GM12865 (cell line): ENCODE measurements at regions not wholly inside any gene's neighbourhood (a gene's known extent, or its start where the extent isn't known, plus 50 kb on each side); places are given as distances from the start of the nearest gene placed in this dataset.

Experiments used
- DNase-seq: peaks from one replicate; pipeline ENCODE4 v3.0.0; 2010; ENCODE audit warnings: low read depth
- H3K4me3 ChIP-seq: 2 replicates; pipeline ENCODE4 v1.5.1; 2011; ENCODE audit warnings: mild to moderate bottlenecking, low read depth, low read length, control low read depth
- TF ChIP-seq, protein P1 (sequence below): IDR thresholded peaks from 2 replicates; pipeline ENCODE4 v1.5.1; 2011; ENCODE audit warnings: low read length, control low read depth, low read depth, inconsistent platforms; ENCODE audit not compliant: insufficient read depth; ENCODE audit errors: missing control alignments

- H3K4me3 ChIP-seq, result no peak overlapping the region
- TF ChIP-seq, protein P1, sequence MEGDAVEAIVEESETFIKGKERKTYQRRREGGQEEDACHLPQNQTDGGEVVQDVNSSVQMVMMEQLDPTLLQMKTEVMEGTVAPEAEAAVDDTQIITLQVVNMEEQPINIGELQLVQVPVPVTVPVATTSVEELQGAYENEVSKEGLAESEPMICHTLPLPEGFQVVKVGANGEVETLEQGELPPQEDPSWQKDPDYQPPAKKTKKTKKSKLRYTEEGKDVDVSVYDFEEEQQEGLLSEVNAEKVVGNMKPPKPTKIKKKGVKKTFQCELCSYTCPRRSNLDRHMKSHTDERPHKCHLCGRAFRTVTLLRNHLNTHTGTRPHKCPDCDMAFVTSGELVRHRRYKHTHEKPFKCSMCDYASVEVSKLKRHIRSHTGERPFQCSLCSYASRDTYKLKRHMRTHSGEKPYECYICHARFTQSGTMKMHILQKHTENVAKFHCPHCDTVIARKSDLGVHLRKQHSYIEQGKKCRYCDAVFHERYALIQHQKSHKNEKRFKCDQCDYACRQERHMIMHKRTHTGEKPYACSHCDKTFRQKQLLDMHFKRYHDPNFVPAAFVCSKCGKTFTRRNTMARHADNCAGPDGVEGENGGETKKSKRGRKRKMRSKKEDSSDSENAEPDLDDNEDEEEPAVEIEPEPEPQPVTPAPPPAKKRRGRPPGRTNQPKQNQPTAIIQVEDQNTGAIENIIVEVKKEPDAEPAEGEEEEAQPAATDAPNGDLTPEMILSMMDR, result no peak
- DNase-seq, result no peak
These were observed 159.8 kb downstream of the SYK start for GRCh38 chr9:90961375-90961774.

DNA sequence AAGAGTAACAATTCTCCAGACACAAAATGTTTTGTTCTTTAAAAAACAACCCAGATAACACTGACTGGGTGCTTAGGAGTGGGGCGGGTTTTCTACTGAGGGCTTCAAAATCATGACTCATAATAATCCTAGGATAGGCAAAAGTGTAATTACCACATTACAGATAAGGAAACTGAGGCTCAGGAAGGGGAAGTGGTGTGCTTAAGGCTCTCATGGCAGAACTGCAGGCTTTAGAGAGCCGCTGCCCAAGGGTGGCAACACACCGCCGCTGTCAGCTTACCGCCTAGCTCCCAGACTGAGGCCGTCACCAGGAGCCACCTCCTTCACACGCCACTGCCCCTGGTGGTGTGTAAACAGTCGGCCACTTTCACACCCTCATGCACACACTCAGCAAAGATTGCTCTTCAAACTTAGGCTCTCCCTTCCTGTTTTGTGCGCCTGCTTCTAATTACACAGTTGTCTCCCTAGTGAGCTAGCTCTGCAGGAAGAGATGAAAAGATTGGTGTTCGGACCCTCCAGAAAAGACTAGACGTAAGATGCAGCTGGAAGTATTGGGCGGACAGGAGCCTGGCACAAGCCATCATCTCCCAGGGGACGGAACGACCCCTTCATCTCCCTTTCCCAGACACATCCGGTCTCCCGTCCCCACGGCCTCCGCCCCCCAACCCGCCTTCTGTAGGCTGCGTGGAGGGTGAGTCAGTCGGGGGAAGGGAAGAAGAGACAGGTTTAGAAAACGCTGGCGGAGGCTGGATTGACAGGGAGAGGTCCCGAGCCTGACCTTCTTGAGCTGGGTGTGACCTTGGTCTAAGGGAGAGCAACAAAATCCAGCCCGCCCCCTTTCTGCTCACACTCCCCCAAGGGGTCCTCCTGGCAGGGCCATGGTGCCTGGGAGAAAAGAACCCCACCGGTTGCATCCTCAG, 162.7 kb downstream of the SYK start:
- TF ChIP-seq, protein P1, result peak; percentile 27
- no peak overlapping the region for H3K4me3 ChIP-seq
- peak; percentile 70 for DNase-seq

DNA sequence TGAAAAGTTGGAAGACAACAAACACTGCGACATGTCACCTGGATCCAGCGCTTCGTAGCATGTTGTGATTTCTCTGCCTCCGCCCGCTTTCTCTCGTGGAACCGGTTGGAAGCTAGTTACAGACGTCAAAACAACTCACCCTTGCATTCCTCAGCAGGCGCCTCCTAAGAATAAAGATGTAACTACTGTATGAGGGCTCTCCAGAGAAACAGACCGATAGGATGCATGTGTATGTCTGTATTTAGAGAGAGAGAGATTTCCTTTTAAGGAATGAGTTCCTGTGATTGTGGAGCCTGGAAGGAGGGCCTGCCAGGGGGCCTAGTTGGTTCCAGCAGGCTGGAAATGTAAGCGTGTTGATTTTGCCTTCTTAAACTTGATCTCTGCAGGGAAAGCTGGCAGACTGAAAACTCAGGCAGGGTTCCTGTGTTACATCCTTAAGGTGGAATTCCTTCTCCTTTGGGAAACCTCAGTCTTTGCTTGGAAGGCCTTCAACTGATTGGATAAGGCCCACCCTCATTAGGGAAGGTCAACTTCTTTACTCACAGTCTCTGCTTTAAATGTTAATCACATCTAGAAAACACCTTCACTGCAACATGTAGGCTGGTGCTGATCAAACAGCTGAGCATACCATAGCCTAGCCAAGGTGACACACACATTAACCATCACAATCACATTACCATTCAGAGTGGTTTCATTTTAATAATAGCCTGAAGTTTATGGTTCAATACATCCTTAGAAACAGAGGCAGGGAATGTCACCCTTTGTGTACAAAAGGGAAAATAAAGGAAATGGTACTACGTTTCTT, 163.8 kb downstream of the SYK start:
- DNase-seq, result no peak
- H3K4me3 ChIP-seq, result no peak overlapping the region
- TF ChIP-seq, protein P1, result no peak

- TF ChIP-seq, protein P1, result no peak
- H3K4me3 ChIP-seq, result no peak overlapping the region
- no peak for DNase-seq
These were observed 164.3 kb downstream of the SYK start for GRCh38 chr9:90966031-90966290.

DNA sequence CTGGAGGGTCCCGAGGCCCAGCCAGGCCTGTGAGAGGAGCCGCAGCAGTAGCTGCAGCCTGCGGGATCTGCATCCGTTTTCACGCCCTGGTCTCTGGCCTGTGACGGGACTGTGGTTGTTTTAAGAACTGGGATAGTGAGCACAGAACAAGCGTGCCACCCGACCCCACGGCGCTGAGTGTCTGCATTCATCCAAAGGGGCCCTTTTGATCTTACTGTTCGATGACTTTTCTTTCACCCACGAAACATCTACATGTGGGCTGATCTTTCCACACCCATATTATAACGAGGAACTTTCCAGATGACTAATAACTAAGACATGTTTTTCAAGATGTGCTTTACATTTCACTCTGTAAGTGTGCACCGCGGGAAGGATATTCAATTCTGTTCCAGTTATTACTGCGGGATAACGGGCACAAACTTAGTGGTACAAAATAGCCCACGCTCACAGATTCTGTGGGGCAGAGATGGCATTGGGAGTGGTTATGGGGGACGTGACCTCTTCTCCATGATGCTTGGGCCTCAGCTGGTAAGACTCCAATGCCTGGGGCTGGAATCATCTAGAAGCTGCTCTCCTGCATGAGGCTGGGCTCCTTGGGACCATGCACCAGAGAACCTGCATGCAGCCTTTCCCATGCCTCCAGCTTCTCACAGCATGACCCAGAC, 165.0 kb downstream of the SYK start:
- no peak overlapping the region for H3K4me3 ChIP-seq
- no peak for DNase-seq
- TF ChIP-seq, protein P1, result no peak

DNA sequence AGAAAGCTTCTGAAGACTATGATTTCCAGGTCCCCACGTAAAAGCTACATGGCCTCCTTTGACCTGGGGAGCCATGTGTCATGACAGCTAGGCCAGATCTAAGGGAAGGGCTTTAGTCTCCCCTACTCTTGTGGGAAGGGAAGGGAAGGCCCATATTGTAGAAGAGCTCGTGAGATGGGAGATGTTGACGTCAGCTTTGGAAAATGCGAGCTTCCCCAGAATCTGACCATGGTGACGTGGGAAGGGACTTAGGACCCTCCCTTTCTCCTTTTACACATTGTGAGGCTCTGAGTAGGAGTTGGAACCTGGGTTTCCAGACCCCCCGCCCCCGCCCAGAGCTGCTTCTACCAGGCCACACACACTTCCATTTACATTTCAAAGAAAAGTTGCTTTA, 165.5 kb downstream of the SYK start:
- DNase-seq, result no peak
- H3K4me3 ChIP-seq, result no peak overlapping the region
- TF ChIP-seq, protein P1, result no peak
